GM12878 (cell line): ENCODE measurements at regions not wholly inside any gene's neighbourhood (a gene's known extent, or its start where the extent isn't known, plus 50 kb on each side); places are given as distances from the start of the nearest gene placed in this dataset.

Experiments used
- ATAC-seq: fragments of 200-7000 bp; cut with Tn5 transposase; 3 replicates; pipeline ENCODE4 v1.9.1; 2020; ENCODE audit warnings: mild to moderate bottlenecking, moderate library complexity
- BruUV-seq: library from RNA; stranded (reverse); fragments of 400-500 nt; replicated peaks from 2 replicates; lab custom pipeline; 2021; lab: Mats Ljungman, UMichigan
- CTCF ChIA-PET: fragments of 300-600 bp; sonication (Branson Sonifier 250); formaldehyde crosslinking; extraction: SDS; loops from one replicate; lab custom pipeline; 2021; ENCODE audit warnings: inconsistent platforms; lab: Yijun Ruan, JAX
- POLR2A ChIA-PET: fragments of 350-600 bp; formaldehyde crosslinking; extraction: SDS; loops from one replicate; lab custom pipeline; 2021; ENCODE audit warnings: inconsistent platforms; lab: Charles Lee
- RAD21 ChIA-PET: fragments of 300-600 bp; sonication (Branson Sonifier 250); formaldehyde crosslinking; loops from one replicate; lab custom pipeline; 2023; ENCODE audit warnings: antibody characterized with exemption; ENCODE audit not compliant: unreplicated experiment; lab: Charles Lee
- SMC1A ChIA-PET: fragments of 300-600 bp; sonication (Branson Sonifier 250); formaldehyde crosslinking; loops from one replicate; lab custom pipeline; 2023; ENCODE audit not compliant: unreplicated experiment, uncharacterized antibody; lab: Charles Lee
- DNase-seq: peaks from one replicate; pipeline ENCODE4 v3.0.0-alpha.2; 2011; ENCODE audit warnings: low read depth, low spot score
- FAIRE-seq: peaks from 3 replicates; lab custom pipeline; 2011; peaks lifted over from hg19 to GRCh38; lab: Jason Lieb, UNC
- H2AFZ ChIP-seq: 2 replicates; pipeline ENCODE4 v1.6.0; 2011; ENCODE audit warnings: low read depth, low read length, control low read depth; ENCODE audit not compliant: control insufficient read depth
- H3K27ac ChIP-seq: 2 replicates; pipeline ENCODE4 v1.5.1; 2011; ENCODE audit warnings: control low read depth; ENCODE audit not compliant: control insufficient read depth, insufficient read depth
- H3K27me3 ChIP-seq, 2 experiments: replicated peaks in 1 of 2; 2 replicates each; pipeline versions ENCODE4 v1.6.0 to v1.6.1; 2011; ENCODE audit warnings: low read length in 1 of 2; ENCODE audit not compliant: control insufficient read depth in 2 of 2, insufficient read depth in 2 of 2
- H3K36me3 ChIP-seq, 2 experiments: 2 replicates each; pipeline ENCODE4 v1.5.1; 2011; ENCODE audit warnings: low read length in 1 of 2; ENCODE audit not compliant: control insufficient read depth in 2 of 2, insufficient read depth in 2 of 2
- H3K4me1 ChIP-seq: 2 replicates; pipeline ENCODE4 v1.6.1; 2011; ENCODE audit warnings: mild to moderate bottlenecking, low read length, moderate library complexity, mixed read lengths; ENCODE audit not compliant: control insufficient read depth, insufficient read depth
- H3K4me2 ChIP-seq: 2 replicates; pipeline ENCODE4 v1.6.0; 2011; ENCODE audit warnings: control low read depth; ENCODE audit not compliant: control insufficient read depth, insufficient read depth
- H3K4me3 ChIP-seq: fragments of 200-600 bp; sonication (generic); 2 replicates; pipeline ENCODE4 v1.5.1; 2016
- H3K79me2 ChIP-seq: 2 replicates; pipeline ENCODE4 v1.6.0; 2011; ENCODE audit warnings: low read length; ENCODE audit not compliant: control insufficient read depth, insufficient read depth
- H3K9ac ChIP-seq: 2 replicates; pipeline ENCODE4 v1.8.0; 2011; ENCODE audit warnings: low read length, control low read depth, mixed read lengths; ENCODE audit not compliant: control insufficient read depth, insufficient read depth
- H3K9me3 ChIP-seq: replicated peaks from 3 replicates; pipeline ENCODE4 v1.5.1; 2011; ENCODE audit warnings: mild to moderate bottlenecking, low read length; ENCODE audit not compliant: control insufficient read depth, insufficient read depth
- H4K20me1 ChIP-seq: 2 replicates; pipeline ENCODE4 v1.6.0; 2011; ENCODE audit not compliant: control insufficient read depth, insufficient read depth
- CREM ChIP-seq: IDR thresholded peaks from 2 replicates; pipeline ENCODE4 v1.6.1; 2014; ENCODE audit warnings: antibody characterized with exemption, low read depth
- EZH2 ChIP-seq: IDR thresholded peaks from 2 replicates; pipeline ENCODE4 v1.6.1; 2012; ENCODE audit warnings: low read depth, mild to moderate bottlenecking, control low read depth, inconsistent platforms, low read length, borderline replicate concordance; ENCODE audit not compliant: control insufficient read depth
- IKZF1 ChIP-seq: fragments of 450-650 bp; conservative IDR thresholded peaks from 2 replicates; pipeline ENCODE4 v1.6.1; 2017; ENCODE audit warnings: antibody characterized with exemption, mild to moderate bottlenecking
- IKZF2 ChIP-seq, 2 experiments: fragments of 450-650 bp; IDR thresholded peaks; 2 replicates each; pipeline ENCODE4 v1.6.1; 2017; ENCODE audit warnings: mild to moderate bottlenecking in 2 of 2, moderate library complexity in 2 of 2
- MTA2 ChIP-seq: fragments of 450-650 bp; IDR thresholded peaks from 2 replicates; pipeline ENCODE4 v1.6.1; 2016; ENCODE audit warnings: low read depth, mild to moderate bottlenecking, moderate library complexity
- MYC ChIP-seq: IDR thresholded peaks from 2 replicates; pipeline ENCODE4 v1.6.1; 2011; ENCODE audit warnings: mild to moderate bottlenecking, low read length, moderate library complexity, inconsistent platforms; ENCODE audit not compliant: insufficient read depth, insufficient replicate concordance, insufficient read length, severe bottlenecking
- NR2F1 ChIP-seq: fragments of 450-650 bp; conservative IDR thresholded peaks from 2 replicates; pipeline ENCODE4 v1.6.1; 2017; ENCODE audit warnings: mild to moderate bottlenecking
- WGBS: methylation state at CpG from one replicate; pipeline ENCODE4 v1.1.6; 2016; ENCODE audit warnings: low lambda C conversion rate; ENCODE audit not compliant: insufficient replicate concordance, insufficient coverage; ENCODE audit errors: missing lambda C conversion rate; 5-methylcytosine and 5-hydroxymethylcytosine counted together
- in situ Hi-C: fragments of 300-500 bp; cut with MboI; formaldehyde crosslinking; loops from 9 replicates; pipeline ENCODE4 v1.14.3; 2018; ENCODE audit warnings: mixed read lengths
- intact Hi-C: fragments of 100-400 bp; cut with micrococcal nuclease; formaldehyde crosslinking; loops from one replicate; pipeline ENCODE4 v1.14.2; 2022; ENCODE audit not compliant: unreplicated experiment
- TF ChIP-seq, protein P1 (sequence below): fragments of 450-650 bp; IDR thresholded peaks from 2 replicates; pipeline ENCODE4 v1.6.1; 2016; ENCODE audit warnings: mild to moderate bottlenecking

DNA sequence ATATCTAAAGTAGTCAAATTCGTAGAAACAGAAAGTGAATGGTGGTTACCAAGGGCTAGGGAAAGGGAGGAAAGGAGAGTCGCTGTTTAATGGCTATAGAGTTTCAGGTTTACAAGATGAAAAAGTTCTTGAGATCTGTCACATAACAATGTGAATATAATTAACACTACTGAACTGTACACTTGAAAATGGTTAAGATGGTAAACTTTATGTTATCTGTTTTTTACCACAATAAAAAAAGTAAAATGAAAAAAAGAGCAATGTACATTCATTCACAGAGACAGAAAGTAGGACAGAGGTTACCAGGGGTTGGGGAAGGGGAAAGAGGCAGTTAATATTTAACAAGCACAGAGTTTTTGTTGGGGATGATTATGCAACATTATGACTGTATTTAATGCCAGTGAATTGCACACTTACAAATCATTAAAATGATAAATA, 53.3 kb upstream of the SEC16B start:
- no peak overlapping the region for H2AFZ ChIP-seq
- ChIA-PET CTCF (no interaction called here), RAD21 (no interaction called here), SMC1A (no interaction called here), POLR2A (no interaction called here)
- peak; percentile 79 for ATAC-seq
- H3K79me2 ChIP-seq, result no peaks in the 10 kb centered on the region
- TF ChIP-seq IKZF2 (IDR thresholded peaks at IDR 0.05) (0 out of 4 replicates have a peak, but pooled peaks of 1 of the 2 experiments have one; percentile 33), EZH2 (no peak), MYC (no peak), MTA2 (peak; percentile 53), CREM (no peak), NR2F1 (peak; percentile 63), IKZF1 (0 out of 2 replicates have a peak, but pooled peaks have one; percentile 15)
- TF ChIP-seq, protein P1, sequence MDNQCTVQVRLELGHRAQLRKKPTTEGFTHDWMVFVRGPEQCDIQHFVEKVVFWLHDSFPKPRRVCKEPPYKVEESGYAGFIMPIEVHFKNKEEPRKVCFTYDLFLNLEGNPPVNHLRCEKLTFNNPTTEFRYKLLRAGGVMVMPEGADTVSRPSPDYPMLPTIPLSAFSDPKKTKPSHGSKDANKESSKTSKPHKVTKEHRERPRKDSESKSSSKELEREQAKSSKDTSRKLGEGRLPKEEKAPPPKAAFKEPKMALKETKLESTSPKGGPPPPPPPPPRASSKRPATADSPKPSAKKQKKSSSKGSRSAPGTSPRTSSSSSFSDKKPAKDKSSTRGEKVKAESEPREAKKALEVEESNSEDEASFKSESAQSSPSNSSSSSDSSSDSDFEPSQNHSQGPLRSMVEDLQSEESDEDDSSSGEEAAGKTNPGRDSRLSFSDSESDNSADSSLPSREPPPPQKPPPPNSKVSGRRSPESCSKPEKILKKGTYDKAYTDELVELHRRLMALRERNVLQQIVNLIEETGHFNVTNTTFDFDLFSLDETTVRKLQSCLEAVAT, result no peak
- H4K20me1 ChIP-seq, result no peaks in the 10 kb centered on the region
- no peak for DNase-seq
- WGBS, result 4% methylated on average over 2 of the region's 2 CpGs
- BruUV-seq, result no TSS peak
- H3K4me2 ChIP-seq, result no peak overlapping the region
- FAIRE-seq, result peak; percentile 77
- intact Hi-C loops, result no loop called here
- H3K9me3 ChIP-seq, result no peaks in the 10 kb centered on the region; the same call in 2 of the 3 replicates
- H3K27ac ChIP-seq, result no peak overlapping the region
- H3K9ac ChIP-seq, result no peak overlapping the region
- no peak overlapping the region for H3K4me3 ChIP-seq
- no peaks in the 10 kb centered on the region for H3K36me3 ChIP-seq
- in situ Hi-C loops, result no loop called here
- no peaks in the 10 kb centered on the region for H3K27me3 ChIP-seq
- H3K4me1 ChIP-seq, result no peaks in the 10 kb centered on the region
